PC-3 (cell line): ENCODE measurements at regions not wholly inside any gene's neighbourhood (a gene's known extent, or its start where the extent isn't known, plus 50 kb on each side); places are given as distances from the start of the nearest gene placed in this dataset.

Source experiments
- CTCF ChIP-seq: fragments of 300-600 bp; sonication (generic); conservative IDR thresholded peaks from 2 replicates; pipeline ENCODE4 v1.5.1; 2017; ENCODE audit warnings: antibody characterized with exemption, low read depth, mild to moderate bottlenecking, low read length
- EZH2 ChIP-seq: fragments of 300-600 bp; sonication (generic); IDR thresholded peaks from one replicate; pipeline ENCODE4 v1.6.1; 2017; ENCODE audit warnings: antibody characterized with exemption, mild to moderate bottlenecking, low read length; ENCODE audit not compliant: unreplicated experiment

- TF ChIP-seq CTCF (no peak), EZH2 (no peak)
These were observed 159.2 kb downstream of the PAH start for GRCh38 chr12:102757882-102758226.
